IPS-20b (cell line): ENCODE measurements at regions not wholly inside any gene's neighbourhood (a gene's known extent, or its start where the extent isn't known, plus 50 kb on each side); places are given as distances from the start of the nearest gene placed in this dataset.
"Not testable (repeated sequence)": the region's sequence is repeated elsewhere in the genome, so short reads cannot be mapped to it uniquely, and the experiment has no call there.

ENCODE experiments used
- H3K27ac ChIP-seq: one replicate; pipeline ENCODE4 v1.5.1; 2013; ENCODE audit warnings: low read length
- H3K27me3 ChIP-seq: 2 replicates; pipeline ENCODE4 v1.6.1; 2013; ENCODE audit warnings: mild to moderate bottlenecking, low read length, inconsistent platforms; ENCODE audit not compliant: insufficient read depth
- H3K36me3 ChIP-seq: 2 replicates; pipeline ENCODE4 v1.6.1; 2013; ENCODE audit warnings: low read depth, mild to moderate bottlenecking, inconsistent platforms, low read length, moderate library complexity; ENCODE audit not compliant: insufficient read depth
- H3K4me1 ChIP-seq: 2 replicates; pipeline ENCODE4 v1.6.1; 2013; ENCODE audit warnings: mild to moderate bottlenecking, control low read depth, inconsistent platforms, low read length, moderate library complexity; ENCODE audit not compliant: insufficient read depth
- H3K4me3 ChIP-seq: 2 replicates; pipeline ENCODE4 v1.5.1; 2013; ENCODE audit warnings: mild to moderate bottlenecking, low read length, inconsistent platforms
- H3K9ac ChIP-seq: 2 replicates; pipeline ENCODE4 v1.6.1; 2013; ENCODE audit warnings: low read depth, mild to moderate bottlenecking, inconsistent platforms, low read length, moderate library complexity
- H3K9me3 ChIP-seq: 2 replicates; pipeline ENCODE4 v1.6.1; 2013; ENCODE audit warnings: mild to moderate bottlenecking, low read depth, low read length, inconsistent platforms; ENCODE audit not compliant: insufficient read depth

DNA sequence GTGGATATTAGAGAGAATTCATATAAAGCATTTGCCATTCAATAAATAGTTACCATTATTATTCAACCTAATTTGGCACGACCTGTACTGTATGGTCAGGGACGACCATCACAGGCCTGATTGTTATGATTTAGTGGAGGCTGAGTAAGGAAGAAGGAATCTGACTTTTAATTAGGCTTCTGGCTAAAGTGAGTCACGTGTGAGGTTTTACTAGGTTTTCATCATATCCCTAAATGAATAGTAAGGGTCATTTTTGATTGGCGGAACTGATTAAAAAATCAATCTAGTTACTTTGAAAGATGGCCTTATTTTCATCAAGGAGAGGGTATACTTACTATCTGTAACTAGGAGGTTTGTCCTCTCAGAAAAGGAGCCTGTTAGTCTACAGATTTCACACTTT lies 143.4 kb downstream of the ADCYAP1 start:
- Histone ChIP-seq H3K9me3 (no peaks in the 10 kb centered on the region), H3K27me3 (no peaks in the 10 kb centered on the region), H3K4me1 (peaks cover 6% of the 10 kb centered on the region; the same call in 1 of the 2 replicates), H3K9ac (no peak overlapping the region), H3K36me3 (no peaks in the 10 kb centered on the region), H3K27ac (no peak overlapping the region), H3K4me3 (no peak overlapping the region)

DNA sequence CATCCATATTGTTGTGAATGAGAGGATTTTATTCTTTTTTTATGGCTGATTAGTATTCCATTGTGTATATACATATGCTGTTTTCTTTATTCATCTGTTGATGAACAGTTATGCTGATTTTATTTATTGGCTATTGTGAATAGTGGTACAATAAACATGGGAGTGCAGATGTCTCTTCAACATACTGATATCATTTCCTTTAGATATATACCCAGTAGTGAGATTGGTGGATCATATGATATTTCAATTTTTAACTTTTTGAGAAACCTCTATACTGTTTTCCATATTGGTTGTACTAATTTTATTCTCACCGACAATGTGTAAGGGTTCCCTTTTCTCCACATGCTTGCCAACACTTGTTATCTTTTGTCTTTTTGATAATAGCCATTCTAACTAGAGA lies 144.5 kb downstream of the ADCYAP1 start:
- Histone ChIP-seq H3K27ac (no peak overlapping the region), H3K36me3 (no peaks in the 10 kb centered on the region), H3K9ac (no peak overlapping the region)

DNA sequence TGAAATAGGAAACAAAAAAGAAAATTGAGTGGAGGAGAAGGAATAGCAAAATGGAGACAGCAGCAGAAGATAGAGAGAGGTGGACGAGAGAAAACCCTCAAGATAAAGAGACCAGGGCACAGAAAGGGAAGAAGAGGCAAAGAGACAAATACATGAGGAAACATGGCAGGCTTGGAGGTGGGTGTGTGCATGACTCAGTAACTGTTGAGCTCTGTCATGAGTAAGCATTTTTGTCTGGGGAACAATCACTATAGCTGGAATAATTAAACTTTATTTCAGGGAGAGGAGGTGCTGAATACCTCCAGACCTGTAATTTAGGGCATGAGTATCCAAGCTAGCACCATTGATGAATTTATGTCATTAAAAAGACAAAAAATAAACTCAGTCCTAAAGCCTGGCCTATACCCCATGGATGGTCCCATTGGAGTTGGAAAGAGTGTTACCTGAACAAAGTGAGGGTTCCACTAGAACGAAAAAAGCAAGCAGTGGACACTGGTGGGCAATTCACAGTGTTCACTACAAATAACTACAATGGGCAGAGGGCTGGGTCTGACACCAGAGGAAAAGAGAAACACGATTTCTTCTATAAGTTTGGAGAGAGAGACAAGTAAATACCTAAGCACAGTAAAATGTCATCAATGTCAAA lies 145.5 kb downstream of the ADCYAP1 start:
- H3K4me3 ChIP-seq: no peak overlapping the region
- no peak overlapping the region for H3K27ac ChIP-seq
- H3K4me1 ChIP-seq: peaks cover 6% of the 10 kb centered on the region; the same call in 1 of the 2 replicates
- H3K9ac ChIP-seq: no peak overlapping the region
- H3K36me3 ChIP-seq: no peaks in the 10 kb centered on the region
- no peaks in the 10 kb centered on the region for H3K9me3 ChIP-seq
- no peaks in the 10 kb centered on the region for H3K27me3 ChIP-seq

More for the DNA sequence above, 144.5 kb downstream of the ADCYAP1 start:
- H3K27me3 ChIP-seq: no peaks in the 10 kb centered on the region
- no peaks in the 10 kb centered on the region for H3K9me3 ChIP-seq
- no peak overlapping the region for H3K4me3 ChIP-seq
- peaks cover 6% of the 10 kb centered on the region; the same call in 1 of the 2 replicates for H3K4me1 ChIP-seq

DNA sequence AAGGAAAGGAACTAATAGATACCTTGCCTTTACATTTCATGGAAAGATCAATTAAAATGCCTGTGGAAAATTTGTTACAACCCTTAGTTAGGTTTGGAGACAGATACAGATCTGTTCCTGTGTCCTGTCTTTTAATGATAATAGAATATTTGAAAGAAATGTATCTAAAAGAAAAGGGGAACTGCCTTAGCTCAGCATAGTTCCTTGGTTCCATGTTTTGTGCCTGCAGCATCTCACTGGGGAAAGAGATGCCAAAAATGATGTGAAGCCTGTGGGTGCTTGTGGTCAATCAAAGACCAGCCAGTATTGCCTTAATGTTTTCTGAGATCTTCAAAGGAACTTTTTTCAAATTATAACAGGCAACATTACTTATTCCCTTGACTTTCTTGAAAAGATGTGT lies 147.6 kb downstream of the ADCYAP1 start:
- Histone ChIP-seq H3K9ac (no peak overlapping the region), H3K27ac (no peak overlapping the region), H3K27me3 (no peaks in the 10 kb centered on the region), H3K4me1 (no peaks in the 10 kb centered on the region), H3K4me3 (no peak overlapping the region), H3K36me3 (no peaks in the 10 kb centered on the region), H3K9me3 (peaks cover 7% of the 10 kb centered on the region; the same call in 1 of the 2 replicates)

DNA sequence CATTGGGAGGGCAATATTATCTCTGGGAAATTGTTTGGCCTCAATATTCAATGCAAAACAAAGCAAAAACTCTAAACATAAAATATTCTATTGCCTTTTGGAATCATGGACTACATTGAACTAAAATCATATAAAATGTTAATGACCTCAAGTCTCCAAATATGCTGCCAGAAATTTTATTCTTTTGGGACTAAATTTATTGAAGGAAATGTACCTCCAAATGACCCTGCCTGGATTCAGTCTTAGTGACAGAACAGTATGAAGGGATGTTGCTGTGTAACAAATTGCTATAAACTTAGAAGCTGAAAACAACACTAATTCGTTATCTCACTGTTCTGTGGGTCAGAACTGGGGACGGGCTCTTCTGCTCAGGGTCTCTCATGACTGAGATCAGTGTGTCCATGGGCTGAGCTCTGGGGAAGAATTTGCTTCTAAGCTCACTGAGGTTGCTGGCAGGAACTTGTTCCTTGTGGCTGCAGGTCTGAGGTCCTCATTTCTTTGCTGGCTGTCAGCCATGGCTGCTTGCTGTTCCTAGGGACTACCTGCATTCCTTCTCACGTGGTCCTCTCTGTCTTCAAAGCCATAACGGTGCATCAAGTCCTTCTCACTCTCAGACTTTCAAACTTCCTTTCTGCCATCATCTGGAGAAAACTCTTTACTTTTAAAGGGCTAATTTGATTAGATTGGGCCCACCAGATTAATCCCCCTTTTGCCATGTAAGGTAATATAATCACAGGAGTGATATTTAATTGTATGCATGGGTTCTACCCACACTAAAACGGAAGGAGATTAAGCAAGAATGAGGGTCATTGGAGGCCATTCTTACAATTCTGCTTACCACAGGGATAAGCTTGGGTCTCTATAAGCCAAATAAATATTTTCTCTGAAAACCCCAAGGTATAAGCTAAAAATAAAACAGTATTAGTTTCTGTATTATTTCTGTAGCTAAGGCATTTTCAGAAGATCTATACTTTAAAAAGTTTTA lies 149.0 kb downstream of the ADCYAP1 start:
- no peak overlapping the region for H3K4me3 ChIP-seq
- no peak overlapping the region for H3K9ac ChIP-seq
- no peaks in the 10 kb centered on the region for H3K27me3 ChIP-seq
- H3K4me1 ChIP-seq: no peaks in the 10 kb centered on the region
- H3K9me3 ChIP-seq: peaks cover 7% of the 10 kb centered on the region; the same call in 1 of the 2 replicates
- no peaks in the 10 kb centered on the region for H3K36me3 ChIP-seq
- H3K27ac ChIP-seq: no peak overlapping the region

DNA sequence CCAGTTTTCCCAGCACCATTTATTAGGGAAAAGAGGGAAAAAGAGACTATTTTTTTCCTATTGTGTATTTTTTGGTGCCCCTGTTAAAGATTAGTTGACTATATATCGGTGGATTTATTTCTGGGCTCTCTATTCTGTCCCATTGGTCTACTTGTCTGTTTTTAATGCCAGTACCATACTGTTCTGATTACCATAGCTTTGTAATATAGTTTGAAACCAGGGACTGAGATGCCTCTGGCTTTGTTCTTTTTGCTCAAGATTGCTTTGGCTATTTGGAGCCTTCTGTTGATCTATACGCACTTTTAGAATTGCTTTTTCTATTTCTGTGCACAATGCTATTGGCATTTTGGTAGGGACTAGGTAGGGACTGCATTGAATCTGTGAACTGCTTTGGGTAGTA lies 151.7 kb downstream of the ADCYAP1 start:
- Histone ChIP-seq H3K36me3 (no peaks in the 10 kb centered on the region), H3K9me3 (peaks cover 7% of the 10 kb centered on the region; the same call in 1 of the 2 replicates), H3K4me1 (no peaks in the 10 kb centered on the region), H3K4me3 (no peak overlapping the region), H3K27ac (no peak overlapping the region), H3K9ac (no peak overlapping the region), H3K27me3 (no peaks in the 10 kb centered on the region)

DNA sequence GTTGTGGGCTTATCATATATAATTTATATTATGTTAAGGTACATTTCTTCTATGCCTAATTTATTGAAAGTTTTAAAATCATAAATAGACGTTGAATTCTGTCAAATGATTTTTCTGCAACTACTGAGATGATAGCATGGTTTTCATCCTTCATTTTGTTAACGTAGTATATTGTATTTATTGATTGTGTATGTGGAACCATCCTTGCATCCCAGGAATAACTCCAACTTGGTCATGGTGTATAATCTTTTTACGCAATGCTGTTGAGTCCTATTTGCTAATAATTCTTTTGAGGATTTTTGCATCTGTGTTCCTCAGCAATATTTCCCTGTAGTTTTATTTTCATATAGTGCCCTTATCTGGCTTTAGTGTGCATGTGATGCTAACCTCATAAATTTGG lies 152.7 kb downstream of the ADCYAP1 start:
- no peaks in the 10 kb centered on the region for H3K27me3 ChIP-seq
- no peak overlapping the region for H3K9ac ChIP-seq
- peaks cover 7% of the 10 kb centered on the region; the same call in 1 of the 2 replicates for H3K9me3 ChIP-seq
- no peak overlapping the region for H3K27ac ChIP-seq
- H3K4me1 ChIP-seq: no peaks in the 10 kb centered on the region
- no peaks in the 10 kb centered on the region for H3K36me3 ChIP-seq
- H3K4me3 ChIP-seq: no peak overlapping the region

DNA sequence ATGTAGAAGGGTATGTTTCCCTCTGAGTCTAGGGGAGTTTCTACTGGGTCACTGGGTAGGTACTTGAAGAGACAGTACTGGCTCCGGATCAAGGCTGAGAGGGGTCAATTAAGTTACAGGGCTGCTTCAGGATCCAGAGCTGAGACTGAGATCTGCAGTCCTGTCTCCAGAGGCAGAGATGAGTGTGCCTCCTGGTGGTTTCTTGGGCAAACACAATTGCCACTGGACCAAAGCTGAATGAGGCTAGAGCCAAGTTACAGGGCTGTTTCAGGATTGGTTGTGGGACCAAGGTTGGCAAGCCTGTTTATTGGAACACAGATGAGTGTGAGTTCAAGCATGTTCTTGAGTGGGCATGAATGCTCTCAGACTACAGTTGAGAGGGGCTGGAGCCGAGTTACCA lies 157.9 kb downstream of the ADCYAP1 start:
- H3K27me3 ChIP-seq: no peaks in the 10 kb centered on the region

DNA sequence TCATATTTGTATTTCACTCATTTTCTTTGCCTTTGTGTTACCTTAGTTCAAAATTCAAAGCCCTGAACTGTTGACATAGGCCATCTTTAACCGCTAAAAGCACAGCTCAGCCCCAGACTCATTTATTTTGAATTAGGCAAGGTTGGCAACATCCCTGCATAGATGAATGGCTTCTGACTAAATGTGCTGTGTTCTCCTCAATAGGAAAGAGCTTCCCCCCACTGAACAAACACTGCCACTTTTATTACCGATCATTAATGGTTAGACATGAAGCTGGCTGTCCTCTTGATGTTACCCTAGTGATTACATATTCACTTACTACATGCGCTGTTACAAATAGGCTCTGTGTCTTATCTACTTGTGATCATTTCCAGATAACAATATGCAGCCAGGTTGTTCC lies 170.7 kb downstream of the ADCYAP1 start:
- Histone ChIP-seq H3K9ac (no peak overlapping the region), H3K4me3 (no peak overlapping the region)

More for the DNA sequence above, 157.9 kb downstream of the ADCYAP1 start:
- Histone ChIP-seq H3K9ac (no peak overlapping the region), H3K36me3 (no peaks in the 10 kb centered on the region), H3K9me3 (no peaks in the 10 kb centered on the region), H3K27ac (no peak overlapping the region), H3K4me3 (no peak overlapping the region), H3K4me1 (no peaks in the 10 kb centered on the region)

DNA sequence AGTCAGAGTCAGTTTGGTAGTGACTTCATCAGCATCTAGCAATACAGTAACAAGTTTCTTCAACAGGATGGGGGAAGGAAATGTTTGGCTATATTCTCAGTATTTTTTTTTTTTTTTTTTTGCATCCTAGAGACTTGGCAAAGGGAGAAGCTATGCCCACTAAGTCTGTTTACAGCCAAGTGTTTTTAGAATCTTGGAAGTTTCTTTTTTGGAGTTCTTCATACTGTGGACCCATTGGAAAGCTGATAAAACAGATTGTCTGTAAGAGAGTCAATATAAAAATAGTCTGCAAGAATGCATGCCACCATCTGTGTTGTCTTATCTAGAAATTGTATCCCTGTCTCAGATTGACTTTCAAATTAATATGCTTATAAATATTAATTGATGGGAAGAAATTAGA lies 171.2 kb downstream of the ADCYAP1 start:
- no peaks in the 10 kb centered on the region for H3K27me3 ChIP-seq
- H3K27ac ChIP-seq: no peak overlapping the region
- no peaks in the 10 kb centered on the region for H3K9me3 ChIP-seq
- H3K4me3 ChIP-seq: no peak overlapping the region
- H3K9ac ChIP-seq: no peak overlapping the region
- no peaks in the 10 kb centered on the region for H3K4me1 ChIP-seq
- no peaks in the 10 kb centered on the region for H3K36me3 ChIP-seq

More for the DNA sequence above, 170.7 kb downstream of the ADCYAP1 start:
- no peaks in the 10 kb centered on the region for H3K9me3 ChIP-seq
- H3K27ac ChIP-seq: no peak overlapping the region
- no peaks in the 10 kb centered on the region for H3K36me3 ChIP-seq
- no peaks in the 10 kb centered on the region for H3K27me3 ChIP-seq
- H3K4me1 ChIP-seq: no peaks in the 10 kb centered on the region

DNA sequence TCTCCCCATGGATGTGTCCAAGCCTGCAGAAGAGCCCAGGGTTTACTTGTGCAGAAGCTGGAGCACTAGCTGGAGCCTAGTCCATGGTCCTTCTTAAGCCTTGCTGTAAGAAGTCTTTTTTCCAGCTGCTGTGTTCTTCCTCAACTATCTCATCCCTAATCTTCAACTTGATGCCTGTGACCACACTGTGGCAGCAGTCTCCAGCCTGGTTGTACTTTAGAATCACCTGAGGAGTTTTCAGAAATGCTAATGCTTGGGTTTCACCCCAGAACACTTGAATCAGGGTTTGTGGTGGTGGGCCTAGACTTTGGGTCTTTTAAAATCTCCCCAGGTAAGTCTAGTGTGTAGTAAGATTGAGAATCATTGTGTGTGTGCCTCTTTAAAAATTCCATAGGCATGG lies 173.6 kb downstream of the ADCYAP1 start:
- no peaks in the 10 kb centered on the region for H3K27me3 ChIP-seq
- H3K36me3 ChIP-seq: no peaks in the 10 kb centered on the region
- H3K9ac ChIP-seq: no peak overlapping the region
- H3K27ac ChIP-seq: no peak overlapping the region
- no peaks in the 10 kb centered on the region for H3K4me1 ChIP-seq
- no peak overlapping the region for H3K4me3 ChIP-seq
- no peaks in the 10 kb centered on the region for H3K9me3 ChIP-seq

DNA sequence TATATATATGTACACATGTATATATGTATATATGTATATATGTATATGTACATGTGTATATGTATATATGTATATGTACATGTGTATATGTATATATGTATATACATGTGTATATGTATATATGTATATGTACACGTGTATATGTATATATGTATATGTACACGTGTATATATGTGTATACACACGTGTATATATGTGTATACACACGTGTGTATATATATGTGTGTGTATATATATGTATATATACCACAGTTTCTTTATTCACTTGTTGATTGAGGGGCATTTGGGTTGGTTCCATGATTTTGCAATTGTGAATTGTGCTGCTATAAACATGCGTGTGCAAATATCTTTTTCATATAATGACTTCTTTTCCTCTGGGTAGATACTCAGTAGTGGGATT lies 179.0 kb downstream of the ADCYAP1 start:
- not testable (repeated sequence) for H3K27me3 ChIP-seq, H3K4me1 ChIP-seq, H3K36me3 ChIP-seq, H3K27ac ChIP-seq, H3K9ac ChIP-seq, H3K4me3 ChIP-seq
- H3K9me3 ChIP-seq: peaks cover 13% of the 10 kb centered on the region
